Endodermal cell (in vitro differentiated cells): ENCODE measurements at regions not wholly inside any gene's neighbourhood (a gene's known extent, or its start where the extent isn't known, plus 50 kb on each side); places are given as distances from the start of the nearest gene placed in this dataset.
"Not testable (repeated sequence)": the region's sequence is repeated elsewhere in the genome, so short reads cannot be mapped to it uniquely, and the experiment has no call there.

Experiments used
- DNase-seq: peaks from one replicate; pipeline ENCODE4 v3.0.0-alpha.2; 2017
- H3K27ac ChIP-seq: 2 replicates; pipeline ENCODE4 v1.5.1; 2013; ENCODE audit warnings: mild to moderate bottlenecking, low read depth, low read length, moderate library complexity
- H3K27me3 ChIP-seq: 2 replicates; pipeline ENCODE4 v1.6.1; 2013; ENCODE audit warnings: mild to moderate bottlenecking, low read length, moderate library complexity; ENCODE audit not compliant: insufficient read depth, control insufficient read depth, poor library complexity, severe bottlenecking
- H3K36me3 ChIP-seq: 2 replicates; pipeline ENCODE4 v1.7.0; 2013; ENCODE audit warnings: mild to moderate bottlenecking, low read length, moderate library complexity; ENCODE audit not compliant: control insufficient read depth, insufficient read depth
- H3K4me1 ChIP-seq: one replicate; pipeline ENCODE4 v1.7.0; 2013; ENCODE audit warnings: low read length; ENCODE audit not compliant: control insufficient read depth, insufficient read depth
- H3K4me3 ChIP-seq: 2 replicates; pipeline ENCODE4 v1.5.1; 2013; ENCODE audit warnings: mild to moderate bottlenecking, low read length, moderate library complexity
- H3K9ac ChIP-seq: 2 replicates; pipeline ENCODE4 v1.6.1; 2013; ENCODE audit warnings: mild to moderate bottlenecking, low read length, moderate library complexity; ENCODE audit not compliant: poor library complexity, severe bottlenecking; ENCODE audit errors: extremely low read depth
- H3K9me3 ChIP-seq: 2 replicates; pipeline ENCODE4 v1.6.1; 2013; ENCODE audit warnings: mild to moderate bottlenecking, low read length, moderate library complexity; ENCODE audit not compliant: control insufficient read depth
- H3K27ac Mint-ChIP-seq: 2 replicates; pipeline ENCODE4 v1.8.0; 2020; ENCODE audit warnings: mixed read lengths
- H3K27me3 Mint-ChIP-seq: 2 replicates; pipeline ENCODE4 v1.8.0; 2021; ENCODE audit warnings: mild to moderate bottlenecking, mixed read lengths; ENCODE audit not compliant: insufficient read depth
- H3K36me3 Mint-ChIP-seq: 2 replicates; pipeline ENCODE4 v1.8.0; 2020; ENCODE audit warnings: low read depth, mixed read lengths
- H3K4me1 Mint-ChIP-seq: 2 replicates; pipeline ENCODE4 v1.8.0; 2020; ENCODE audit warnings: mixed read lengths
- H3K4me3 Mint-ChIP-seq: 2 replicates; pipeline ENCODE4 v1.8.0; 2020; ENCODE audit warnings: mild to moderate bottlenecking, moderate library complexity, mixed read lengths
- H3K9me3 Mint-ChIP-seq: 2 replicates; pipeline ENCODE4 v1.8.0; 2020; ENCODE audit warnings: mild to moderate bottlenecking, mixed read lengths
- CTCF ChIP-seq: fragments of 200-600 bp; sonication (generic); conservative IDR thresholded peaks from 2 replicates; pipeline ENCODE4 v1.5.0; 2021; ENCODE audit warnings: antibody characterized with exemption, mild to moderate bottlenecking
- WGBS, 2 experiments: methylation state at CpG; one replicate each; pipeline versions ENCODE4 v1.1.5 to v1.1.7; 2013; ENCODE audit warnings: missing lambda C conversion rate in 2 of 2, mixed read lengths in 1 of 2; ENCODE audit not compliant: insufficient coverage in 1 of 2, insufficient read length in 1 of 2; 5-methylcytosine and 5-hydroxymethylcytosine counted together

DNA sequence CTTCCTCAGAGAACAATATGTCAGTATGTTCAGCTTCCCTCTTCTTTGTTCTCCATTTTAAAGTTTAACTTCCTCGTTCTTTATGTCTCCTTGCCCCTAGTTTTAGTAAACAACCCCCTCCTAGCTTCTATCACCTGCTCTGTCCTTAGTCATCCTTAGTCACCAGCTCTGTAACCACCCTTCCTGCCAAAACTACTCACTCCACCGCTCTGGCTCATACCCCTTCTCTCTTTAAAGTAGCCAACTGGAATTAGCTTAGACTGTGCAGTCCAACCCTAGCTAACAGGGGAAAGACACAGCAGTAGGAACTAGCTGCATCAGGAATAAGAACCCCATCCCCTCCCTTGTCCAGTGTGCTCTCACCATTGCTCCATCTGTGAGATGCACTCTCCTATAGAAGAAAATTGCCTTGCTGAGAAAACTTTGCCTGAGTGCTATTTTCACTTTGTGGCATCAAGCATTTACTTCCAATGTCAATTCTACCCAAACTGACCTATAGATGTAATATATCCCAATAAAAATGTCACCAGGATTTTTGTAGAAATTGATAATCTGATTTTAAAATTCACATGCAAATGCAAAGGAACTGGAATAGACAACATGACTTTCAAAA is 603.2 kb downstream of the C12orf50 start:
- Mint-ChIP-seq H3K9me3 (peaks cover 49% of the 10 kb centered on the region), H3K27me3 (no peaks in the 10 kb centered on the region), H3K27ac (no peak overlapping the region), H3K4me3 (no peak overlapping the region), H3K36me3 (no peaks in the 10 kb centered on the region), H3K4me1 (no peaks in the 10 kb centered on the region)
- H3K36me3 ChIP-seq = no peaks in the 10 kb centered on the region
- TF ChIP-seq CTCF = no peak
- no peaks in the 10 kb centered on the region for H3K4me1 ChIP-seq
- WGBS, 2 experiments = 88 to 100% methylated on average over 2 of the region's 2 CpGs
- no peak overlapping the region for H3K27ac ChIP-seq
- H3K9ac ChIP-seq = no peak overlapping the region
- H3K9me3 ChIP-seq = peaks cover 44% of the 10 kb centered on the region
- no peak for DNase-seq
- H3K27me3 ChIP-seq = no peaks in the 10 kb centered on the region
- H3K4me3 ChIP-seq = peak overlapping the region; percentile 4

DNA sequence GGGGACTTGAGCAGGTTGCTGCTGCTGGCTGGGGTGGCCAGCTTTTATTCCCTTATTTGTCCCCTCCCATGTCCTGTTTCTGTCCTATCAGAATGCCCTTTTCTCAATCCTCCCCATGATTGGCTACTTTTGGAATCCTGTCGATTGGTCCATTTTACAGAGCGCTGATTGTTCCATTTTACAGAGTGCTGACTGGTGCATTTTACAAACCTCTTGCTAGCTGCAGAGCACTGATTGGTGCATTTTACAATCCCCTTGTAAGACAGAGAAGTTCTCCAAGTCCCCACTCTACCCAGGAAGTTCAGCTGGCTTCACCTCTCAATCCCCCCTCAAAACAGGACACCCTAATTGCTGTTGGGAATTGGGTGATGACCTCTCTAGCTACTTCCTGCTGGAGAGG is 608.0 kb downstream of the C12orf50 start:
- not testable (repeated sequence) for H3K36me3 Mint-ChIP-seq, DNase-seq, H3K9ac ChIP-seq, H3K27me3 ChIP-seq, H3K4me3 Mint-ChIP-seq, H3K4me1 ChIP-seq, H3K4me3 ChIP-seq, H3K27ac Mint-ChIP-seq, H3K36me3 ChIP-seq, H3K9me3 ChIP-seq, H3K27me3 Mint-ChIP-seq, H3K4me1 Mint-ChIP-seq, H3K27ac ChIP-seq
- H3K9me3 Mint-ChIP-seq = peaks cover 36% of the 10 kb centered on the region
- 93 to 95% methylated on average over 2 of the region's 2 CpGs for WGBS, 2 experiments

DNA sequence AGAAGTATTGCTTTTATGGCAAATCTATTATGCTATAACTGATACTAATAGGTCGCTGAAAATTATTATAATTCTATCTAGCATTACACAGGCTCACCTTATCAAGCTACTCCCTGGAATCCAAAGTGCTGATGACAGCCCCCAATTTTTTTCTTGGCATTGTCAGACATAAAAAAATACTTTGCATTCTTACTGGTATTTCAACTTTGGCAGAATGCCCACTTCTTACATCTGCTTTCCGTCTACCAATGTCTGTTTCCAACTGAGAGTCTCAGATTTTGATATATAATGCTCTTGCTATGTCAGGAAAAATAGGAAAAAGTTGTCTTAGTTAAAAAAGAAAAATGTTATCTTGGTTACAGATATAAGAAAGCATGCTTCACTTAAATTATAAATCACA is 615.4 kb downstream of the C12orf50 start:
- Mint-ChIP-seq H3K27ac (no peak overlapping the region), H3K36me3 (no peaks in the 10 kb centered on the region), H3K9me3 (peaks cover 44% of the 10 kb centered on the region), H3K4me3 (no peak overlapping the region), H3K27me3 (no peaks in the 10 kb centered on the region), H3K4me1 (peaks cover 3% of the 10 kb centered on the region)
- Histone ChIP-seq H3K27me3 (no peaks in the 10 kb centered on the region), H3K4me3 (no peak overlapping the region), H3K36me3 (no peaks in the 10 kb centered on the region), H3K9ac (no peak overlapping the region), H3K27ac (no peak overlapping the region), H3K4me1 (no peaks in the 10 kb centered on the region), H3K9me3 (peaks cover 14% of the 10 kb centered on the region)
- DNase-seq = no peak
- TF ChIP-seq CTCF = no peak
- 97 to 100% methylated on average over 1 to 2 of the region's 2 CpGs for WGBS, 2 experiments

DNA sequence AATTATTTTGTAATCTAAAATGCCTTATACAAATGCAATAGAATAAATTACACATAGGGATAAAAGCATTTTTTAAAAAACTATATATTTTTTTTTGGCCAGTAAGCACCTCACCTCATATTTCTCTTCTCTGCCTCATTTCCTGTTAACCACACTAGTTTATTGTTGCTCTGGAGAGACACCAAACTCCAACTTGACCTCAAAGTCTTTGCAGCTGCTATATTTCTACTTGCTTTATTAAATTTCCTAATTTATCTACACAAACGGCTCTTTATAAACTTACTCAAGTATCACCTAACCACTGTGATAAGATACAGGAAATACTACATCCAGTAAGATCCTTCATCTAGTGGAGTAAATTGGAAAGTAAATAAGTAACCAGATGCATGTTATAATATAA is 622.3 kb downstream of the C12orf50 start:
- Mint-ChIP-seq H3K4me1 (peaks cover 3% of the 10 kb centered on the region), H3K36me3 (no peaks in the 10 kb centered on the region), H3K4me3 (no peak overlapping the region), H3K27ac (no peak overlapping the region), H3K9me3 (peaks cover 21% of the 10 kb centered on the region), H3K27me3 (no peaks in the 10 kb centered on the region)
- no peak for TF ChIP-seq CTCF
- no peak overlapping the region for H3K27ac ChIP-seq
- no peak for DNase-seq
- H3K36me3 ChIP-seq = no peaks in the 10 kb centered on the region
- no peak overlapping the region for H3K4me3 ChIP-seq
- H3K27me3 ChIP-seq = no peaks in the 10 kb centered on the region
- no peaks in the 10 kb centered on the region for H3K4me1 ChIP-seq
- peaks cover 11% of the 10 kb centered on the region for H3K9me3 ChIP-seq
- WGBS, 2 experiments = 87% methylated on average over 1 of the region's 1 CpG; no CpG with 5 or more reads in 1 of the 2 experiments
- H3K9ac ChIP-seq = no peak overlapping the region
